Cardiac muscle cell (in vitro differentiated cells and primary cell): ENCODE measurements at regions not wholly inside any gene's neighbourhood (a gene's known extent, or its start where the extent isn't known, plus 50 kb on each side); places are given as distances from the start of the nearest gene placed in this dataset.

Experiments
- DNase-seq, 2 donors: peaks; one replicate each; pipeline versions ENCODE4 v3.0.0 to v3.0.0-alpha.2; 2010 to 2017; ENCODE audit warnings: low read depth in 1 of 2, low spot score in 1 of 2
- H3K27ac ChIP-seq: fragments of 200-600 bp; sonication (generic); 2 replicates; pipeline ENCODE4 v1.5.1; 2016
- H3K27me3 ChIP-seq: fragments of 200-600 bp; sonication (generic); 2 replicates; pipeline ENCODE4 v1.6.0; 2016; ENCODE audit warnings: control low read depth
- H3K36me3 ChIP-seq: fragments of 200-600 bp; sonication (generic); 2 replicates; pipeline ENCODE4 v1.5.1; 2016; ENCODE audit warnings: control low read depth
- H3K4me1 ChIP-seq: fragments of 200-600 bp; sonication (generic); 2 replicates; pipeline ENCODE4 v1.8.1; 2017; ENCODE audit warnings: low read depth, mild to moderate bottlenecking, mixed run types
- H3K4me3 ChIP-seq: fragments of 200-600 bp; sonication (generic); 2 replicates; pipeline ENCODE4 v1.5.1; 2016; ENCODE audit warnings: mild to moderate bottlenecking
- H3K9me3 ChIP-seq: fragments of 200-600 bp; sonication (generic); 2 replicates; pipeline ENCODE4 v1.5.1; 2017; ENCODE audit warnings: low read depth, mild to moderate bottlenecking, control low read depth
- TF ChIP-seq, protein P1 (sequence below): IDR thresholded peaks from 2 replicates; pipeline ENCODE4 v1.5.1; 2012; ENCODE audit warnings: low read depth, mild to moderate bottlenecking, low read length

GRCh38 chr1:114208106-114208505 is 54.4 kb upstream of the SYT6 start:
- DNase-seq: no peak

DNA sequence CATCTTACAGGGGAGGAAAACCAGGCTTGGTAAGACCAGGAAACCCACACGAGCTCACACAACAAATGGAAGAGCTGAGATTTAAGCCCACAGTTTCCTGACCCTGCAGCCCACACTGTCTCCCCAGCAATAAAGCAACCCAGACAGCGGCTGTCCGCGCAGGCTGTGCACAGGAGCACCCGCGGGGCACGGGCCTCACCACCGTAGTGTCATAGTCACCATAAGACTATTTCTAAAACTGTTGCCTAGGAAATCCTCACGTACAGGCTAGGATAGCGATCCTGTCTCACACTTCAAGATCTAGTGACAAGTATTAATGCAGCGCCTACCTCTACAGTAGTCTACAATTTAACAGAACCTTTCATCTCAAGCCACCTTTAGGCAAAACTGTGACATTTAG is 54.0 kb upstream of the SYT6 start:
- peaks cover 6% of the 10 kb centered on the region for H3K4me1 ChIP-seq
- TF ChIP-seq, protein P1, sequence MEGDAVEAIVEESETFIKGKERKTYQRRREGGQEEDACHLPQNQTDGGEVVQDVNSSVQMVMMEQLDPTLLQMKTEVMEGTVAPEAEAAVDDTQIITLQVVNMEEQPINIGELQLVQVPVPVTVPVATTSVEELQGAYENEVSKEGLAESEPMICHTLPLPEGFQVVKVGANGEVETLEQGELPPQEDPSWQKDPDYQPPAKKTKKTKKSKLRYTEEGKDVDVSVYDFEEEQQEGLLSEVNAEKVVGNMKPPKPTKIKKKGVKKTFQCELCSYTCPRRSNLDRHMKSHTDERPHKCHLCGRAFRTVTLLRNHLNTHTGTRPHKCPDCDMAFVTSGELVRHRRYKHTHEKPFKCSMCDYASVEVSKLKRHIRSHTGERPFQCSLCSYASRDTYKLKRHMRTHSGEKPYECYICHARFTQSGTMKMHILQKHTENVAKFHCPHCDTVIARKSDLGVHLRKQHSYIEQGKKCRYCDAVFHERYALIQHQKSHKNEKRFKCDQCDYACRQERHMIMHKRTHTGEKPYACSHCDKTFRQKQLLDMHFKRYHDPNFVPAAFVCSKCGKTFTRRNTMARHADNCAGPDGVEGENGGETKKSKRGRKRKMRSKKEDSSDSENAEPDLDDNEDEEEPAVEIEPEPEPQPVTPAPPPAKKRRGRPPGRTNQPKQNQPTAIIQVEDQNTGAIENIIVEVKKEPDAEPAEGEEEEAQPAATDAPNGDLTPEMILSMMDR: no peak
- no peak overlapping the region for H3K27ac ChIP-seq
- H3K9me3 ChIP-seq: no peaks in the 10 kb centered on the region
- no peaks in the 10 kb centered on the region for H3K27me3 ChIP-seq
- H3K4me3 ChIP-seq: no peak overlapping the region
- no peaks in the 10 kb centered on the region for H3K36me3 ChIP-seq
- no peak for DNase-seq

More at GRCh38 chr1:114208106-114208505, 54.4 kb upstream of the SYT6 start:
- Histone ChIP-seq H3K9me3 (no peaks in the 10 kb centered on the region), H3K36me3 (no peaks in the 10 kb centered on the region), H3K27ac (no peak overlapping the region), H3K4me3 (no peak overlapping the region), H3K27me3 (no peaks in the 10 kb centered on the region), H3K4me1 (peaks cover 6% of the 10 kb centered on the region)
- TF ChIP-seq, protein P1: no peak

- no peaks in the 10 kb centered on the region for H3K27me3 ChIP-seq
- no peak overlapping the region for H3K27ac ChIP-seq
- peaks cover 6% of the 10 kb centered on the region for H3K4me1 ChIP-seq
- H3K4me3 ChIP-seq: no peak overlapping the region
- no peaks in the 10 kb centered on the region for H3K36me3 ChIP-seq
- DNase-seq: no peak
- no peaks in the 10 kb centered on the region for H3K9me3 ChIP-seq
- TF ChIP-seq, protein P1: no peak
Observed at GRCh38 chr1:114206392-114206791, 52.7 kb upstream of the SYT6 start.

GRCh38 chr1:114203595-114204128 is 50.0 kb upstream of the SYT6 start:
- peaks cover 6% of the 10 kb centered on the region for H3K27me3 ChIP-seq
- DNase-seq: no peak
- TF ChIP-seq, protein P1: no peak
- H3K27ac ChIP-seq: no peak overlapping the region
- H3K4me1 ChIP-seq: peaks cover 6% of the 10 kb centered on the region
- H3K4me3 ChIP-seq: no peak overlapping the region
- H3K36me3 ChIP-seq: no peaks in the 10 kb centered on the region
- H3K9me3 ChIP-seq: no peaks in the 10 kb centered on the region
